ENCODE measurements at regions not wholly inside any gene's neighbourhood (a gene's known extent, or its start where the extent isn't known, plus 50 kb on each side); places are given as distances from the start of the nearest gene placed in this dataset.

DNA sequence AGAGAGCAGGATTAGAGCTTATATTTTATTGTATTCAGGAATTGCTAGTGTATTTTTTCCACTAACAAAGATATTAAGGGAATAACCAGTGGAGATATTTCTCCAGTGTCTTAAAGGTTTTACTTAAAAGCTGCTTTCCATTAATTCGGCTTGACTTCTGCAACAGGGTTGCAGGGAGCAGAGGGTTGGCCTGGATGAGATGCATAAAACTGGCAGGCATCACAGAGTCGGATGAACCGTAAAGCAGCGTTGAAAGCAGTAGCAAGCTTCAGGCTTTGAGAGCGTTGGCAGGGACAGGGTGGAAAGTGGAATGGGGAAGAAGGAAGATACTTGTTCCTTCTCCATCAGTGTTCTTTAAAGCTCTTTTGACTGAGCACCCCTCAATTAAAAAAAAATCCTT lies 237.2 kb downstream of the LMO4 start:
- DNase-seq, result no peak

- DNase-seq, result no peak
Observed at GRCh38 chr1:87568005-87568404, 239.3 kb downstream of the LMO4 start.

- DNase-seq, result no peak
Observed at GRCh38 chr1:87568911-87569310, 240.2 kb downstream of the LMO4 start.

- DNase-seq, result no peak
Observed at GRCh38 chr1:87572008-87572407, 243.3 kb downstream of the LMO4 start.

DNA sequence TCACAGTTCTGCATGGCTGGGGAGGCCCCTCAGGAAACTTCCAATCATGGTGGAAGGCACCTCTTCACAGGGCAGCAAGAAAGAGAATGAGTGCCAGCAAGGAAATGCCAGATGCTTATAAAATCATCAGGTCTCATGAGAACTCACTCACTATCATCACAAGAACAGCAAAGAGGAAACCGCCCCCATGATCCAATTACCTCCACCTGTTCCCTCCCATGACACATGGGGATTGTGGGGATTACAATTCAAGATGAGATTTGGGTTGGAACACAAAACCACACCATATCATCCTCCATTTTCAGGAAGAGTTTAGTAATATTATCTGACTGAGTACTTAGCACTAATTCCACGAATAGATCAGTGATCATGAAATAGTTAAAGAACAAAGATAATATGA lies 244.2 kb downstream of the LMO4 start:
- no peak for DNase-seq

DNA sequence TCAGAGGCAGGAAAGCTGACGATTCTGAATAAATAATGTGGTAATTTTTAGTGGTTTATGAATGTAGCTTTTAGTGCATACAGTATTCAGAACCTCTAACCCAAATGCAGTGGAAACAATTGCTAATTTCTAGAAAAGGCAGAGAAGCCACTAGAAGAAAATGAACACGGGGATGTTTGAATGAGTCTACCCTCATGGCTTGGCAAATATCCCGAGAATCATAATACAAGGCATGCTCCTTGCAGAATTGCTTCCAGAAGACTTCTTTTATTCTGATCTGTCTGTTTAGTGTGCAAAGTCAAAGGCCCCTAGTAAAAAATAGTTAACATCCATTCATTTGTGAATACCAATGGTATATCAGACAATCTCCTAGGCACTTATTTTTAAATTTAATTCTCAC lies 246.8 kb downstream of the LMO4 start:
- no peak for DNase-seq

DNA sequence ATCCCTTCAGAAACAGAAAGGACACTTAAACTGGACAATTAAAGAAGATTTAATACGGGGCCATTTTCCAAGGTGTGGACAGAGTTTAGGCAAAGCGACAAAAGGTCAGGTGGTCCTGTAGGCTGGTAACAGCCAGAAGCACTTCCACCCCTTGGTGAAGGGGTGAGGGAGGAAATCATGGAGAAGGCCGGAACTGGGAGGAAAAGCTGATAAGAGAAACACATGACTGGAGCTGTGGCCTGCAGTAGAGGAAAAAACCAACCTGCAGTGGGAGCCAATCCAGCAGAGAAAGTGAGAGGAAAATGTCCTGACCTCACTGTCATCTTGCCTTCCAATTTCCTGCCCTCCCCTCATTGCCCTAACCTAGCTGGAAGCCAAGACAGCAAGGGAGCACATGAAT lies 249.8 kb downstream of the LMO4 start:
- no peak for DNase-seq

- no peak for DNase-seq
Observed at GRCh38 chr1:87583459-87583858, 254.8 kb downstream of the LMO4 start.

- no peak for DNase-seq
Observed at GRCh38 chr1:87584586-87584985, 255.9 kb downstream of the LMO4 start.

DNA sequence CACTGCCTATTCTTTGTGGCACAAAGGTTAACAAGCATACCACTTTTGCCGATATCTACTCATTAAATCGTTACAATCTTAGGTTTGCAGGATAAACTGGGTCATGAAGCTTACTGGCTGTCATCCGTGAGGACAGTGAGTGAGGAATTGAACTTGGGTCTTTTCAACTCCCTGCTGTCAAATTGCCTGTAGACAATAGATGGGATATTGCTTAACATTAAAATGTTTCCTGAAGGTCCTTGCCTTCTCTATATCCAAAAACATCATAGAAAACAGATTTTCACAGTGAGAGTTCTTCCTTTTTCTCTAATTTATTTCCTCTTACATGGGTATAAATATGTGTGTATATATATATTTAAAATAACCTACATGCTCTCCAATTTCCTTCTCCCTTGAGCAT lies 257.8 kb downstream of the LMO4 start:
- DNase-seq, result no peak

GRCh38 chr1:87588495-87588894 lies 259.8 kb downstream of the LMO4 start:
- DNase-seq, result no peak

GRCh38 chr1:87591492-87591891 lies 262.8 kb downstream of the LMO4 start:
- no peak for DNase-seq

GRCh38 chr1:87592156-87592555 lies 263.5 kb downstream of the LMO4 start:
- DNase-seq, result no peak

GRCh38 chr1:87594736-87595383 lies 266.2 kb downstream of the LMO4 start:
- no peak for DNase-seq

DNA sequence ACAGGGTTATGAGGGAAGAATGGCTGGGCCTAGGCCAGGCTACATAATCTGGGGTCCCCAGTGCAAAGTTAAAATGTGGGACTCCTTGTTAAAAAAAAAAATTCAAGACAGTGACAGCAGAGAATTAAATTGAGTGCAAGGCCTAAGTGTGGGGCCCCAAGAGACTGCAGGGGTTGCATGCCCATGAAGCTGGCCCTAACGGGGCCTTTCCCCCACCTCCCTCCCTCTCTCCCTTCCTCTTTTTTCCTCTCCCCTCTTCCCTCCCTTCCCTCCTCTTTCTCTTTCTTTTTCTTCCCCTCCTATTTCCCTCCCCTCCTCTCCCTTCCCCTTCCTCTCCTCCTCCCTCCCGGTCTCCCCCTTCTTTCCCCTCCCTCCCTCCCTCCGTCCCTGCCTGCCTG lies 266.7 kb downstream of the LMO4 start:
- DNase-seq, result no peak

DNA sequence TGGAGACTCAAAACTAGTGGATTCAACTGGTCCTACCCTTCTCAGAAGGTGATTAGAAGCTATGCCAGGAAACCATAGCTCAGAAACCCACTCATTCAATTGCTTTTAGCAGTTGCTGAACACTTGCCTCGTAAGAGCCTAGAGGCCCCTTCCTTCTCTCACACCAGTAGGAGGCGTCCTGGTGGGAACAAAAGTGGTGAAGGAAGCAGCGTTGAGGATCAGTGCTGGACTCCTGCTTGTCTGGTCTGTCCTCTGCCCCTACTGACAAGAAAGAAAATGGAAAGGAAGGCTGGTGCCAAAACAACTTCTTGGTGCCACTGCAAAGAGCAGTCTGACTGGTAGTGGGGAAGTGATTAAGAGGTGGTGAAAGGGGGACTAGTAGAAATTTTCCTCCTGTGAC lies 269.7 kb downstream of the LMO4 start:
- DNase-seq, result no peak

DNA sequence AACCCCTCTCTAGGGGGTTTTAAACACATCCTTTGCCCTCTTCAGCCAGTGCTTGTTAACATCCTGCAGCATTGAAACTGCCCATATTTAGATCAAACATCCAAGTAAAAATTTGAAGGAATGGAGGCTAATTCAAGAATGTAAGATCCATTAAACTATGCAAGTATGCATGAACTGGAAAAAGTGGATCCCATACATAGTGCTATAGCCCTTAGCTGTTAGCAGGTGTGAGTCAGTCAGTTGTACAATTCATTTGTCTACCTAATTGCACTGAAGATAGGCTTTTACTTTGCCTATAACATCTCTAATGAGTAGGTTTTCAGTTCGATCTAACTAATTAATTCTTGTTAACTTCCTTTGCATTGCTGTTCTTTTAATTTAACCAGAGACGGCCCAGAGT lies 270.9 kb downstream of the LMO4 start:
- DNase-seq, result no peak

DNA sequence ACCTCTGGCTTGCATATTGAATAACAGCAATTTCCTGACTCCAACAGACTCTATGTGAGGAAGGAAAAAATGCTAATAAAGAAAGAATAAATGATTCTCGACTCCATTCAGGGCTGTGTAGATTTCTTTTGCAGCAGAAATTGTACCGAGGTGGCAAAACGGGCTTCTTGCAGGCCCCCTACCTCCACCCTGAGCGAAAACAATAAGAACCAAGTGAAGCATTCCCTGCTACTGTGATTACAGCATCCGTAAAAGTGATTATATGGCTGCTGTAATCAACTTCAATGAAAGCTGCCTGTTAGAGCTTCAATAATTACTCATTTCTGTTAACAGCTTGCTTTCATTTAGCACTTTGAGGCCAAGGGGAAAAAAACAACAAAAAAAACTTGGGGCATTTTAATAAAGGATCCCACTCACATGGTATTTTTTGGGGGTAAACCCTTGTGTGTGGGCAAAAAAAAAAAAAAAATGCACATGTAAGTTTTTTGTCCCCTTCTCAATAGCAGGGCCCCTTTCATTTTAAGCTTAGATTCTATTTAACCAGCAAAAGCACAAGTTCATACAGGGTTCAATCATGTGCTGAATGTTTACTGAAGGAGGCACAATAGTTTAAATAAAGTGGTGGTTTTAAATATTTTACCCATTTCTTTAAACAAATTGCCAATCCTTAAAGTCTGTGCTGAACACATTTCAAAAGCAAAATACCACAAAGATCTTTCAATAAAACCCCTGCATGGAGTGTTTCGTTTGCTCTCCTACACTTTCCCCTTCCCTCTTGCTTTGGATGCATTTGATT lies 271.6 kb downstream of the LMO4 start:
- DNase-seq, result no peak

DNA sequence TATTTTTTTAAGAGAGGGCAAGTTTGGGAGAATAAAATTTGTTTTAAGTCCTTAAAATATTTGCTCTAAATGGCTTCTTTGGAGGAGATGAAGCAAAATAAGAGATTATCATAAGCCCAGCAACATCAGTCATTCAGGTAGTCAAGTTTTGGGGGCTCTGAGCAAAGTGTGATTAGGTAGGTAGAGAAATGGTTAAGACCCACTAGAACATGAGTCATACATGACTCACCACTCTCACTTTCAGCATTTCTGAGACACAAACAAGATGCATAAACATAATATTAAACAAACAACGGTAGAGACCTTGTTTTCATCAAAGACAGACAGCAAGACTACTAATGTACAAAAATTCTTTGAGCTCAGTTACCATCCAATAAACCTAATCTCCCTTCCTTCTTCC lies 272.2 kb downstream of the LMO4 start:
- DNase-seq, result no peak

DNA sequence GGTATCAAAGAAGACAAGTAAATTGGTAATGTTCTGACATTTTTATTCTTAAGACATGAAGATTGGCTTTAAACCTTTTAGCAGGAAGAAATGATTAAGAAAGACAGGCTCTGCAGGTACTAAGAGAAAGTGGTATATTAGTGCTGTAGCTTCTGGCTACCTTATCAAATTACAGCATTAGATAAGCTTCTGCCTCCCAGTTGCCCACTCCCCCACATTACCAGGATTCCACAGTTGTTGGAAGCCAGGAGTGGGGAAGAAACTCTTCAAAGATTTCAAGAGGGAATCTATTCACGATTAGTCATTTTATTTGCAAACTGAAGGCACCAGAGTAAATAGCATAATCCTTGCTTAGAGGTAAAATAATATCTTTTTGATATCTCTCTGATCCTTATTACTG lies 274.9 kb downstream of the LMO4 start:
- DNase-seq, result no peak

GRCh38 chr1:87612956-87613355 lies 284.3 kb downstream of the LMO4 start:
- no peak for DNase-seq

DNA sequence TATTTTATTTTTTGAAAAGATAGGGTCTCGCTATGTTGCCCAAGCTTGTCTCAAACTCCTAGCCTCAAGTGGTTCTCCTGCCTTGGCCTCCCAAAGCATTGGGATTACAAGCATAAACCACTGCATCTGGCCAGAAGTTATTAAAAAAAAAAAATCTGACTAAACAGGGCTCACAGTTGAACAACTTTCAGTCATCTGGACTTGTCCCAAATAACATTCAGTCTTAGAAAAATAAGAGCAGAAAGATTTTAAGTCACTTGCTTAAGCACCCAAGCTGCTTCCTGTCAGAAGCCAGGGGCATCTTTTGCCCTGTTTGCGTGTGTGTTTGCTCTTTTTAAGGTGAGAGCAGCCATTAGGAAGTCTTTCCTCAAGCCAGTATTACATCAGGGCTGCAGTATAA lies 286.8 kb downstream of the LMO4 start:
- no peak for DNase-seq

DNA sequence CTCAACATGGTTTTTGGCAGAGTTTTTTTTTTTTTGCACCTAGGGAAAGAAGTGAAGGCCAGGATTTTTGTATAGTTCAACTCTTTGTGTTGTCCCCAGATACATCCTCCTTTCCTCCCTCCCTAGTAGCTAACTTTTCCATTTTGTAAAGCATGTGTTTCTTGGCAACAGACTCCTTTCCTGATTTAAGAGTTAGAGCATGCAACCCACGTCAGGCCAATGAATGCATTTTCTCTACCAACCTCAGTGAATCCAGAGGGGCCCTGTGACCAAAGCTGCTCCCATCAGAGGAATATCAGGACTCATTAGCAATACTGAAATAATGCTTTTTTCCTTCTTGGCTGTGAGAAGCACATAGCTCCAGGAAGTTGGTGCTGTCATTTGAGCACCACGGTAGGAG lies 287.2 kb downstream of the LMO4 start:
- no peak for DNase-seq

- no peak for DNase-seq
Observed at GRCh38 chr1:87620807-87621206, 292.1 kb downstream of the LMO4 start.

DNA sequence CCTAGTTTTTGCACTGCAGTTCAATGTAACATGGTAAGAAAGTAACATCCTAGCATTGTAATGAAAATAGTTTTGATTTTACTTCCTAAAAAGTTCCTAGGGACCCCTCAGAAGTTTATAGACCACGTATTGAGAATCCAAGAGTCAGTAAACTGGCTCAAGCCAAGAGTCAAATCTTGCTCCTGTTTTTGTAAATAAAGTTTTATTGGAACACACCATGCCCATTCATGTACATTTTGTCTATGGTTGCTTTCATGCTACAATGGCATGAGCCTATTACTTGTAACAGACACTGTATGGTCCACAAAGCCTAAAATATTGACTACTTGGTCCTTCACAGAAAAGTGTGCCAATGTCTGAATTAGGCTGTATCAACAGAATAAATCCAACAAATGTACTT lies 301.0 kb downstream of the LMO4 start:
- no peak for DNase-seq
